Psoas muscle (tissue), 7 donors: ENCODE measurements at regions not wholly inside any gene's neighbourhood (a gene's known extent, or its start where the extent isn't known, plus 50 kb on each side); places are given as distances from the start of the nearest gene placed in this dataset.
A peak's percentile ranks its signal among the peaks of the same experiment; 100 is the strongest.

Experiments used
- ATAC-seq, 4 donors: fragments of 200-7000 bp; cut with Tn5 transposase; one replicate each; pipeline ENCODE4 v1.9.1; 2020; ENCODE audit warnings: moderate library complexity in 3 of 4, mild to moderate bottlenecking in 2 of 4
- DNase-seq, 2 donors: peaks; one replicate each; pipeline ENCODE4 v3.0.0-alpha.2; 2020
- H3K27ac ChIP-seq: fragments of 200-600 bp; one replicate; pipeline ENCODE4 v1.8.0; 2022
- H3K27me3 ChIP-seq, 3 donors: fragments of 200-600 bp in 1 of 3; one replicate each; pipeline versions ENCODE4 v1.6.1 to v1.8.0; 2013 to 2022; ENCODE audit warnings: low read length in 2 of 3, mild to moderate bottlenecking in 2 of 3, moderate library complexity in 1 of 3; ENCODE audit not compliant: insufficient read depth in 3 of 3
- H3K36me3 ChIP-seq, 2 donors: fragments of 200-600 bp in 1 of 2; one replicate each; pipeline versions ENCODE4 v1.6.1 to v1.8.0; 2013 to 2022; ENCODE audit warnings: low read depth in 1 of 2, mild to moderate bottlenecking in 1 of 2, moderate library complexity in 1 of 2; ENCODE audit not compliant: insufficient read depth in 1 of 2
- H3K4me1 ChIP-seq: fragments of 200-600 bp; one replicate; pipeline ENCODE4 v1.8.0; 2022
- H3K4me3 ChIP-seq: fragments of 200-600 bp; one replicate; pipeline ENCODE4 v1.8.0; 2022; ENCODE audit warnings: mild to moderate bottlenecking
- H3K9me3 ChIP-seq: fragments of 200-600 bp; one replicate; pipeline ENCODE4 v1.8.0; 2022
- whole genome bisulfite sequencing, 3 donors: extraction: QIAGEN DNeasy Blood & Tissue Kit; methylation state at CpG; one replicate each; pipeline versions ENCODE4 v1.1.6 to v1.1.7; 2013; 5-methylcytosine and 5-hydroxymethylcytosine counted together
- intact Hi-C, 2 donors: fragments of 100-400 bp; cut with DNase I; formaldehyde crosslinking; loops; one replicate each; pipeline versions ENCODE4 v1.11.0 to v1.14.2; 2022
- TF ChIP-seq, protein P1 (sequence below): fragments of 200-600 bp; IDR thresholded peaks from one replicate; pipeline ENCODE4 v1.8.0; 2022; ENCODE audit warnings: antibody characterized with exemption
- donor health status: healthy with polysubstance abuse.
- donor health status: DM: no; HTN: no; CAD: no; lungs with moderate emphysema.
- donor health status: Bipolar disorder and iron deficiency.
- donor health status: healthy.
- donor health status: DM: yes; HTN: yes; CAD: no.
- donor health status: DM: no; HTN: no; CAD: no.
- donor health status: DM: yes; HTN: yes; CAD: no.

DNA sequence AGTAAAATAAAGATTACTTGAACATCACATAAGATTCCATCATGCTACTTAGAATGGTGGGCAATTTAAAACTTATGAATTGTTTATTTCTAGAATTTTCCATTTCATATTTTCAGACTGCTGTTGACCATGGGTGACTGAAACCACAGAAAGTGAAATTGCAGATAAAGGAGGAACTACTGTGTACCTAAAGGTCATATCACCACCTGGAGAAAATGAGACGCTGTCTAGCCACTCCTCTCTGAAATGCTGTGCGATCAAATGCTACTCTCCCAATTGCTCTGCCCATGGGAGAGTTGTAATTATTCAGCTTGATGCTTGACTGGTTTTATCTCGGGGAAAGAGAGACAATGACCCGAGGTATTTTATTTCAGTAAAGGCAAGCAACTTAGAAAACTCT lies 128.9 kb upstream of the ERCC4 start:
- DNase-seq (no peak), ATAC-seq (no peak)
- H3K36me3 ChIP-seq, result no peaks in the 10 kb centered on the region
- 77 to 86% (median 85%) methylated on average over 4 of the region's 4 CpGs for WGBS, 3 donors
- no peaks in the 10 kb centered on the region for H3K27me3 ChIP-seq
- H3K9me3 ChIP-seq, result no peaks in the 10 kb centered on the region
- no peak overlapping the region for H3K4me3 ChIP-seq
- intact Hi-C loops, result no loop called here
- TF ChIP-seq, protein P1, sequence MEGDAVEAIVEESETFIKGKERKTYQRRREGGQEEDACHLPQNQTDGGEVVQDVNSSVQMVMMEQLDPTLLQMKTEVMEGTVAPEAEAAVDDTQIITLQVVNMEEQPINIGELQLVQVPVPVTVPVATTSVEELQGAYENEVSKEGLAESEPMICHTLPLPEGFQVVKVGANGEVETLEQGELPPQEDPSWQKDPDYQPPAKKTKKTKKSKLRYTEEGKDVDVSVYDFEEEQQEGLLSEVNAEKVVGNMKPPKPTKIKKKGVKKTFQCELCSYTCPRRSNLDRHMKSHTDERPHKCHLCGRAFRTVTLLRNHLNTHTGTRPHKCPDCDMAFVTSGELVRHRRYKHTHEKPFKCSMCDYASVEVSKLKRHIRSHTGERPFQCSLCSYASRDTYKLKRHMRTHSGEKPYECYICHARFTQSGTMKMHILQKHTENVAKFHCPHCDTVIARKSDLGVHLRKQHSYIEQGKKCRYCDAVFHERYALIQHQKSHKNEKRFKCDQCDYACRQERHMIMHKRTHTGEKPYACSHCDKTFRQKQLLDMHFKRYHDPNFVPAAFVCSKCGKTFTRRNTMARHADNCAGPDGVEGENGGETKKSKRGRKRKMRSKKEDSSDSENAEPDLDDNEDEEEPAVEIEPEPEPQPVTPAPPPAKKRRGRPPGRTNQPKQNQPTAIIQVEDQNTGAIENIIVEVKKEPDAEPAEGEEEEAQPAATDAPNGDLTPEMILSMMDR, result no peak
- H3K4me1 ChIP-seq, result peaks cover 22% of the 10 kb centered on the region
- no peak overlapping the region for H3K27ac ChIP-seq

DNA sequence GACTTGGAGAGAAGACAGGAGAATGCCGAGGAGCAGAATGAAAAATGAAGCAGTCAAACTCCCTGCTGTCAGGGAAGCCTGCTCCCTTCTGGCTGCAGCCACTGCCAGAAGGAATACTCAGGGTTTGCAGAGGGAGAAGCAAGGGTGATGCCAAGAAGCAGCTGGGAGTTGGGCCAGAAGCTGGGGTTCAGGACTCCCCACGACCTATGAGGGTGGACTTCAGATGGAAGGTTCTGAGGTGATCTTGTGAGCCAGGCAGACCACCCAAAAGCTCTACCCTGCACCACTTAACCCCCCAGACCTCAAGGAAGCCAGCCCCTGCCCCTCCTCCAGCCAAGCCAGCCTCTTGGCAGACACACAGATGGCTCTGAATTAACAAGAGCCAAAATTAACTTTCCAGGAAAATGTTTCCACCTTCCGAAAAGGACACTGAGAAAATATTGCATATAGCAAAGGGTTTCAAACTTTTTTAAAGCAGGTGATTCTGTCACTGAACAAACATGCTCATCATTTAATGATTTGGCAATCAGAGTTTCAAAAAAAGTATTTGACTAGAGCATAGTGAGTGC lies 126.0 kb upstream of the ERCC4 start:
- Histone ChIP-seq H3K9me3 (no peaks in the 10 kb centered on the region), H3K27ac (no peak overlapping the region), H3K27me3 (no peaks in the 10 kb centered on the region), H3K4me3 (no peak overlapping the region), H3K36me3 (no peaks in the 10 kb centered on the region), H3K4me1 (peaks cover 22% of the 10 kb centered on the region)
- DNase-seq, result peak in 1 of 2 donors; percentile 16
- intact Hi-C loops, result no loop called here
- TF ChIP-seq, protein P1, result no peak
- 7 to 11% (median 10%) methylated on average over 3 of the region's 3 CpGs for WGBS, 3 donors
- peak in 3 of 4 donors; percentile 42 to 53 (median 52) for ATAC-seq

DNA sequence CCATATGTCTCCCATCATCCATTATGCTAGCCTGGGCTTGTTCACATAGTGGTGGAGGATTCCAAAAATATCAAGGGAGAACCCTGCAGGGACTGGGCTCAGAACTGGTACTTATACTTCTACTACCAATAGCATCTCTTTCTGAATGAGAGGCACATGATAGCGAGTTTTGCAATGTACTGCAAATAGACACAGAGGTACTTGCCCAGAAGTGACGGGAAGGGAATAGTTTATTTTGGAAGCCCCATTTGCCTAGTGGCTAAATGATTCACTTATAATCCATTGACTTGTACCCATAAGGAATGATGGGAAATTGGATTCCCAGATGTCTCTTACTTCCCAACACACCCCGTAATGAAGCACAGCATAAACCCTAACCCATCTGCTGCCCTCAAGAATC lies 124.8 kb upstream of the ERCC4 start:
- TF ChIP-seq, protein P1, result no peak
- no peak for DNase-seq
- WGBS, 3 donors, result 28 to 53% (median 32%) methylated on average over 3 of the region's 3 CpGs
- H3K4me3 ChIP-seq, result no peak overlapping the region
- H3K4me1 ChIP-seq, result peaks cover 22% of the 10 kb centered on the region
- no peaks in the 10 kb centered on the region for H3K36me3 ChIP-seq
- no peak overlapping the region for H3K27ac ChIP-seq
- H3K27me3 ChIP-seq, result no peaks in the 10 kb centered on the region
- intact Hi-C loops, result no loop called here
- ATAC-seq, result peak in 3 of 4 donors; percentile 65 to 79 (median 78)
- H3K9me3 ChIP-seq, result no peaks in the 10 kb centered on the region

DNA sequence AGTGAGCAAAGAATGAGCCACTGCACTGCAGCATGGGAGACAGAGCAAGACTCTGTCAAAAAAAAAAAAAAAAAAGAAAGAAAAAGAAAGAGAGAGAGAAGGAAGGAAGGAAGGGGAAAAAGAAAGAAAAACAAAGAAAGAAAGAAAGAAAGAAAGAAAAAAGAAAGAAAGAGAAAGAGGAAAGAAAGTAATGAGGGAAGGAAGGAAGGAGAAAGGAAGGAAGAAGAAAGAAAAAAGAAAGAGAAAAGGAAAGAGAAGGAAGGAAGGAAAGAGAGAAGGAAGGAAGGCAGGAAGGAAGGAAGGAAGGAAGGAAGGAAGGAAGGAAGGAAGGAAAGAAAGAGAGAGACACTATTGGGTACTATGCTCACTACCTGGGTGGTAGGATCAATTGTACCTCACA lies 122.2 kb upstream of the ERCC4 start:
- Histone ChIP-seq H3K27ac (no peak overlapping the region), H3K4me3 (no peak overlapping the region), H3K9me3 (no peaks in the 10 kb centered on the region), H3K4me1 (peaks cover 22% of the 10 kb centered on the region), H3K36me3 (no peaks in the 10 kb centered on the region), H3K27me3 (no peaks in the 10 kb centered on the region)
- intact Hi-C loops, result no loop called here
- ATAC-seq (no peak), DNase-seq (no peak)
- TF ChIP-seq, protein P1, result no peak

DNA sequence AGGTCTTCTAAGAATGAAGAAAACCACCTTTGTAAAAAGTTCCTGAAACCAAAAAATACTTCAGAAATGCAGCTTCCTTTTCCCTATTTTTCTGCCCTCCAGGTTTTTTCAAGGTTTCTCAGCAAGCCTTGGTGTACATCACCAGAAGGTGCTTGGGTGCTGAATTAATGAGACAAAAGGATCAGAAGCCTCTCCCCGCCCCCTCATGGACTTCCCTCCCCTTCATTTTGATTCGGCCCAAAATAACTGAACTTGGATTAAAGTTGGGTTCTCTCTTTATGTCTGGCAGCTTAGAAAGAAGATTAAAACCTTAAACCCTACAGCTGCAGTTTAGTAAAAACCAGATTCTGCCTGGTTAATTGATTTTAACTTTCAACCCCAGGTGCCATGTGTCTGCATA lies 121.7 kb upstream of the ERCC4 start:
- peaks cover 18% of the 10 kb centered on the region for H3K4me1 ChIP-seq
- no peaks in the 10 kb centered on the region for H3K36me3 ChIP-seq
- TF ChIP-seq, protein P1, result no peak
- intact Hi-C loops, result no loop called here
- 61 to 79% (median 64%) methylated on average over 2 of the region's 2 CpGs for WGBS, 3 donors
- H3K27ac ChIP-seq, result no peak overlapping the region
- H3K4me3 ChIP-seq, result no peak overlapping the region
- no peaks in the 10 kb centered on the region for H3K9me3 ChIP-seq
- DNase-seq (no peak), ATAC-seq (no peak)
- no peaks in the 10 kb centered on the region for H3K27me3 ChIP-seq
